Gastroesophageal sphincter (tissue), 4 donors: ENCODE measurements at regions not wholly inside any gene's neighbourhood (a gene's known extent, or its start where the extent isn't known, plus 50 kb on each side); places are given as distances from the start of the nearest gene placed in this dataset.
"Not testable (repeated sequence)": the region's sequence is repeated elsewhere in the genome, so short reads cannot be mapped to it uniquely, and the experiment has no call there.

Source experiments
- ATAC-seq: fragments of 150-250 bp; one replicate; pipeline ENCODE4 v1.9.1; 2016; ENCODE audit warnings: mild to moderate bottlenecking, moderate library complexity
- H3K27ac ChIP-seq, 4 donors: fragments of 200-600 bp; sonication (generic) in 3 of 4; 1 replicate in 3 of 4; 2 replicates in 1 of 4; pipeline ENCODE4 v1.5.1; 2016 to 2019
- H3K27me3 ChIP-seq: fragments of 200-600 bp; sonication (generic); one replicate; pipeline ENCODE4 v1.5.1; 2019
- H3K36me3 ChIP-seq, 2 donors: fragments of 200-600 bp; sonication (generic); one replicate each; pipeline ENCODE4 v1.5.1; 2019; ENCODE audit warnings: control low read depth in 1 of 2
- H3K4me1 ChIP-seq, 3 donors: fragments of 200-600 bp; sonication (generic); 1 replicate in 2 of 3; 2 replicates in 1 of 3; pipeline ENCODE4 v1.5.1; 2016 to 2019; ENCODE audit warnings: control low read depth in 2 of 3
- H3K4me3 ChIP-seq, 2 donors: fragments of 200-600 bp; sonication (generic); one replicate each; pipeline ENCODE4 v1.5.1; 2019; ENCODE audit warnings: mild to moderate bottlenecking in 1 of 2, moderate library complexity in 1 of 2
- H3K9me3 ChIP-seq, 3 donors: fragments of 200-600 bp; sonication (generic); one replicate each; pipeline ENCODE4 v1.5.1; 2017 to 2019; ENCODE audit warnings: control low read depth in 2 of 3
- CTCF ChIP-seq, 4 experiments: fragments of 200-600 bp in 2 of 4; fragments of 450-650 bp in 2 of 4; sonication (generic) in 1 of 4; IDR thresholded peaks; one replicate each; pipeline ENCODE4 v1.5.1; 2017 to 2019; ENCODE audit warnings: antibody characterized with exemption in 4 of 4, mild to moderate bottlenecking in 2 of 4, moderate library complexity in 2 of 4
- EP300 ChIP-seq: sonication (generic); formaldehyde crosslinking; IDR thresholded peaks from one replicate; pipeline ENCODE4 v1.6.1; 2017; ENCODE audit warnings: antibody characterized with exemption, mild to moderate bottlenecking
- POLR2A ChIP-seq, 2 donors: fragments of 450-650 bp; IDR thresholded peaks; one replicate each; pipeline ENCODE4 v1.6.1; 2017; ENCODE audit warnings: antibody characterized with exemption in 2 of 2, mild to moderate bottlenecking in 2 of 2, moderate library complexity in 1 of 2
- POLR2AphosphoS5 ChIP-seq: sonication (generic); formaldehyde crosslinking; IDR thresholded peaks from one replicate; pipeline ENCODE4 v1.6.1; 2017; ENCODE audit warnings: antibody characterized with exemption
- WGBS, 2 donors: methylation state at CpG; one replicate each; pipeline ENCODE4 v1.1.5; 2018; ENCODE audit warnings: low coverage in 1 of 2; 5-methylcytosine and 5-hydroxymethylcytosine counted together

DNA sequence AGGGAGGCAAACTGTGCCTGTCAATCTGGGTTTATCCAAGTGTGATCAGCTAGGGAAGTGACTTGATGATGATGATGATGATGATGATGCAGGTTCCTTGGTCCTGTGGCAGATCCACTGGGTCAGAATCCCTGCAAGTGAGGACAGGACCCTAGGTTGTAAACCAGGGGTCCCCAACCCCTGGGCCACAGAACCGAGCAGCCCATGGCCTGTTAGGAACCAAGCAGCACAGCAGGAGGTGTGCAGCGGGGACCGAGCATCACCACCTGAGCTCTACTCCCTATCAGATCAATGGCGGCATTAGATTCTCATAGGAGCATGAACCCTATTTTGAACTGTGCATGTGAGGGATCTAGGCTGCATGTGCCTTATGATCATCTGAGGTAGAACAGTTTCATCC is 144.7 kb upstream of the PDE1C start:
- TF ChIP-seq CTCF (IDR thresholded peaks at IDR 0.05) (no peak), EP300 (no peak), POLR2AphosphoS5 (no peak), POLR2A (IDR thresholded peaks at IDR 0.05) (no peak)
- Histone ChIP-seq H3K27ac (no peak overlapping the region), H3K36me3 (no peaks in the 10 kb centered on the region), H3K9me3 (no peaks in the 10 kb centered on the region), H3K4me1 (peaks cover 0 to 5% (median 0%) of the 10 kb centered on the region in 3 donors), H3K4me3 (no peak overlapping the region), H3K27me3 (peaks cover 11% of the 10 kb centered on the region)
- 92% methylated on average over 4 of the region's 4 CpGs; no CpG with 5 or more reads in 1 of the 2 donors for WGBS, 2 donors
- ATAC-seq = no peak

- peaks cover 0 to 5% (median 0%) of the 10 kb centered on the region in 3 donors for H3K4me1 ChIP-seq
- no peaks in the 10 kb centered on the region for H3K36me3 ChIP-seq
- TF ChIP-seq POLR2AphosphoS5 (no peak), POLR2A (IDR thresholded peaks at IDR 0.05) (no peak), CTCF (IDR thresholded peaks at IDR 0.05) (no peak), EP300 (no peak)
- H3K27me3 ChIP-seq = peaks cover 20% of the 10 kb centered on the region
- no peak overlapping the region for H3K27ac ChIP-seq
- no peak overlapping the region for H3K4me3 ChIP-seq
- no peak for ATAC-seq
- no peaks in the 10 kb centered on the region for H3K9me3 ChIP-seq
- 68 to 86% methylated on average over 2 to 7 of the region's 7 CpGs for WGBS, 2 donors
Observed at GRCh38 chr7:32212321-32212720, 142.1 kb upstream of the PDE1C start.

DNA sequence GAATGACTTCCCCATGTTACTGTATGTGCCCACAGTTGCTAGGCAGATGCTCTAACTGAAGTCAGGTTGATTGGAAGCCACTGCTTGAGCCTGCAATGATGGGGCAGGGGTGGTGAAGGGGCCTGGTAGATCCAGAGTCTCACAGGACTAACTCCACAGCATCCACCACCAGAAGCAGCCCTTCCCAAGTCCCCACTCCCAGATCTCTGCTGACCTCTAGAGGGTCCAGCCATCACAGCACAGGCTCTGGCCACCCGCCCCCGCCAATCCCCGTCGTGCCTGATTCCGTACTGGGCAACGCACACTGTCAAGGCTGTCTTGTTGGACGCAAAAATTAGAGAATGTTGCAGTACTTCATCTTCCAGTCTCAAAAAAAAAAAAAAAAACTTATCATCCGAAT is 136.8 kb upstream of the PDE1C start:
- TF ChIP-seq EP300 = no peak
- TF ChIP-seq POLR2AphosphoS5 = no peak
- TF ChIP-seq POLR2A (IDR thresholded peaks at IDR 0.05) = no peak
- no peak for TF ChIP-seq CTCF (IDR thresholded peaks at IDR 0.05)
- WGBS, 2 donors = 40 to 57% methylated on average over 1 to 8 of the region's 8 CpGs
- Histone ChIP-seq H3K4me3 (no peak overlapping the region), H3K9me3 (no peaks in the 10 kb centered on the region), H3K4me1 (peaks cover 0 to 12% (median 0%) of the 10 kb centered on the region in 3 donors), H3K27ac (no peak overlapping the region), H3K36me3 (no peaks in the 10 kb centered on the region), H3K27me3 (peaks cover 14% of the 10 kb centered on the region)
- ATAC-seq = no peak

- no peak overlapping the region for H3K27ac ChIP-seq
- no peaks in the 10 kb centered on the region for H3K9me3 ChIP-seq
- no peak overlapping the region for H3K4me3 ChIP-seq
- no peak for TF ChIP-seq CTCF (IDR thresholded peaks at IDR 0.05)
- no peak for TF ChIP-seq EP300
- no peak for TF ChIP-seq POLR2A (IDR thresholded peaks at IDR 0.05)
- TF ChIP-seq POLR2AphosphoS5 = no peak
- peaks cover 14% of the 10 kb centered on the region for H3K27me3 ChIP-seq
- peaks cover 0 to 12% (median 0%) of the 10 kb centered on the region in 3 donors for H3K4me1 ChIP-seq
- no peak for ATAC-seq
- 93% methylated on average over 5 of the region's 6 CpGs; no CpG with 5 or more reads in 1 of the 2 donors for WGBS, 2 donors
- H3K36me3 ChIP-seq = no peaks in the 10 kb centered on the region
Observed at GRCh38 chr7:32206488-32206887, 136.3 kb upstream of the PDE1C start.

GRCh38 chr7:32205298-32205824 is 135.2 kb upstream of the PDE1C start:
- not testable (repeated sequence) for H3K9me3 ChIP-seq, H3K27ac ChIP-seq, ATAC-seq, H3K4me1 ChIP-seq, H3K4me3 ChIP-seq, H3K36me3 ChIP-seq
- 66 to 67% methylated on average over 3 to 4 of the region's 4 CpGs for WGBS, 2 donors
- peaks cover 14% of the 10 kb centered on the region for H3K27me3 ChIP-seq
